Hematopoietic multipotent progenitor cell treated with erythropoietin and hydrocortisone succinate and interleukin-3 and kit ligand, for 6 days (in vitro differentiated cells): ENCODE measurements at regions not wholly inside any gene's neighbourhood (a gene's known extent, or its start where the extent isn't known, plus 50 kb on each side); places are given as distances from the start of the nearest gene placed in this dataset.

Experiments
- DNase-seq: peaks from one replicate; pipeline ENCODE4 v3.0.0-alpha.2; 2015

DNA sequence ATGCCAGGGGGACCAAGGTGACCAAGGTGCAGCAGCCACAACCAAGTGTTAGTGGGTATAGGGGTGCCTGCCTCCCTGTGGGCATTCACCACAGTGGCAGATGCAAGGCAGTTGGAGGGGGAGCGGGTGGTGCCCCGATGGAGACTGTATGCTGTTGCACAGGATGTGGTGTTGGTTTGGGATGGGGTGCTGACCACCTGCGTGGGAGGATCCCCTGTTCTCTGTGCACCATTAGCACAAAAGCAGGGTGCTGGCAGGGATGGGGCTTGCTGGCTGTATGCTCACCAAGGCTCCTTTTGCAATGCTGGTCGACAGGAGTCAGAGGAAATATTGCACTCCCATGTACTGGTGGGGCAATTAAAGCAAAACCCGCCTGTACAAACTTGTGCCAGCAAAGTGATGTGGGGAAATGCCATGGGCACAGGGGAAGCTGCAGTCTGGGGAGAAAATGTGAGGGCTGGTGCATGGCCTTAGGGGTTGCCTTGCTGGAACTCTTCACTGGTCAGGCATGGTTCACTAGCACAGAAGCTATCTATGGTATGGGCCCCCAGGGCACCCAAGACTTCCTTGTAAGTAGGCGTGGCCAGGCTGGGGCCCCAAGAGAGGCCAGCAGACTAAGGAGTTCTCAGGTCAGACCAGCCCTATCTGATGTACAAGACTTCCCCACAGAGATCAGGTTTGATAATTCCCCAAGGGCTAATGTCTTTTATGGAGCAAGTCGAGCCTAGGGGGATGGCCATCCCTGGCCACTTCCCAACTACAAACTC, 51.9 kb upstream of the GNAT3 start:
- DNase-seq: no peak

DNA sequence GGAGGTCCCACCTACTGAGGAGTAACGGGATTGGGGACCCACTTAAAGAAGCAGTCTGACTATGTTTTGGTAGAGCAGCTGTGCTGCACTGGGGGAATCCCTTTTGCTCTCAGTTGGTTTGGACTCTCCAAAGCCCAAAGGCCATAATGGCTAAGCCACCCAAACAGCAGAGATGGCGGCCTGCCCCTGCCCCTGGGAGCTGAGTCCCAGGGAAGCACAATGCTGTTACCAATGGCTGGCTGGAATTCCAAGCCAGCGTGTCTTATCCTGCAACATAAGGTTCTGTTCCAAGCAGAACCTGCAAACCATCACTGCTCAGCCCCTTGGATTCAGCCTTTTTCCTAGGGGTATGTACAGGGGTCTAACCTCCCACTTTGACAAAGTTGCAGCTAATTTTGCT, 53.7 kb upstream of the GNAT3 start:
- DNase-seq: no peak

DNA sequence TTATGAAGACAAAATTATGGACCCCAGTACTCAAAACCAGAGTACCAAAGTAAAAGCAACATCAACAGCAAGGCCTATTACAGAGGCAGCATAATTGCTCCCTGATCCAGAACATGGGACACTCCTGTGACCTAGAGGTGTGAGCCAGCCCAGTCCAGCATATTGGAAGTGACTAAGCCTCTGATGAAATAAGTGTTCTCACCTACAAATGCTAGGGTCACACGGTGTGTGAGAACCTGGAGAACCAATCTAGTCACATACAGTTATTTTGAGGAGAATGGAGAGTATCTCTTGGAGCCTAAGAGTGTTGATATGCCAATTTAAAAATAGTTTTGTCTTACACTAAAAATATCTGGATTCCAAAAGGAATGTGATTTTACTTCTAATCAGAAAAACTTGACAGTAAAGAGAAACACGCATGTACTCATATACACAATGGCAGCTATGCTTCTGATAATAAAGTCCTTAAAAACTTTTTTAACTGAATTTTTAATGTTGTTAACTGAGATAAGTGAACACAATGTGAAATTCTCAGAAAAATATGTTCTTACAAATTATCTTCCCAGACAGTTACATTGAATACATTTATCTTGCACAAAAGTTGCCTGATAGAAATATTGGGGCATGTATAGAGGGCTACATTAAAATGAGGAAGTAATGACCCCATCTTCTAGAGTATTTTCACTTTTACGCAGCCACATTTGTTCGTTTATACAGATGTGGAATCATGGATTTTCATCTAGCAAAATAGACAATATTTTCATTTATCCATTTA, 56.8 kb upstream of the CD36 start:
- peak; percentile 88 for DNase-seq

DNA sequence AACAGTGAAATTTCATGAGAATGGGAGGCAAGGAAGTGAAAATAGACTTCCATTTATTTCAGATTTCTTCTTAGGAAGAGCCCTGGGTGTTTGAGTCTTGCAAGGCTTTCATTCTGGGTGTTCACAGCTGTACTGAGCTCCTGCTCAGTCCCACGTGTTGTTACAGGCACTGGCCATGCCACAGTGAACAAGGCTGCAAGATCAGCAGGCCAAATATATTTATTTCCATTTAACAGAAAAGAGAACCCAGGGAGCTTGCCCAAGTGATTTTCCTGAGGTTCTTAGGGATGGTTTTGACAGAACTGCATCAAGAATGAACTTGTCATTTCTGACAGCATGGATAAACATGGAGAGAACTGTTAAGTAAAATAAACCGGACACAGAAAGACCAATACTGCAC, 54.5 kb upstream of the CD36 start:
- DNase-seq: no peak

DNA sequence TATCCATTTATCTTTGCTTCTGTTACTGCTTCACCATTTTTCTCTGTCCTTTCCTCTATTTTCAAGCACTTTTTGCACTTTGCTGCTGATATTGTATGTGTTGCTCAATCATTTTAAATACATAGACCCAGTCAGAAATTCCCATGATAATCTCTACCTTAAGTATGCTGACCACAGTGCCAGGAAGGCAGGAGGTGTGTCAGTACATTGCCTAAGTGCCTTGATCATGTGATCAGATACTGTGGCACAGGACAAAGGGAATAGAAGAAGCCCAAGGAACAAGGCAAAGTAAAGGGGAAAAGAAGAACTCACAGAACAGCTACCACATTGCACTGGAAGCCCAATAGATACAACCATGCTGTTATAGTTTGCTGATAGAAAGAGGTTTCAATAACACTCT, 53.7 kb upstream of the CD36 start:
- DNase-seq: peak; percentile 41

DNA sequence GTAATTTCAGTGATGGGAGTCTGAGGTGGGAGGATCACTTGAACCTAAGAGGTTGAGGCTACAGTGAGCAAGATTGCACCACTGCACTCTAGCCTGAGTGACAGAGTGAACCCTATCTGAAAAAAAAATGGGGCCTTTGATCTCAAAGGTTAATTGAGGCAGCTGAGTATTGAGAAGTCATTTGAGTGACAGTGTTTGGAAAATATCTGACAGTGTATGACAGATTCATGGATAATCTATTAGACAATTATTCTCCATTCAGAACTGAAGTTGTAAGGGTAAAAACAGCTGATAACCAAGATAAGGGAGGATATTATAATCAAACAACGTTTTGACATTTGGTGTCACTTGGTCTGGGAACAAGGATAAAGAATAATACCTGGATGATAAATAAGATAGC, 50.9 kb upstream of the CD36 start:
- DNase-seq: no peak

DNA sequence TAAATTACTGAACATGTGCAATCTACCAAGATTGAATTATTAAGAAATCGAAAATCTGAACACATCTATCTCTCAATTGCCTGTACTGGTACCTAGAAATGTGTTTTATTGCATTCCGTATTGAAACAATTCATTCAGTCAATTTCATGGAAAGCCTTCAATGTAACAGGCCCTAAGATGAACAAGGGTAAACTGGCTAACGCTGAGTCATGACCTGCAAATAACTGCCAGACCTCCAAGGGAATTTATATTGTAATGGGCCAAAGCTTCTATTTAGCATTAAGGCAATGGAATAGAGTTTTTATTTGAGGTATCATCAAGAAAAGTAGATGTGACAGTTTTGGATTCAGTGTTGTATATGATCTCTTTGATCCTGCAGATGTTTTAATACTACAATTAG, 49.9 kb upstream of the CD36 start:
- DNase-seq: peak; percentile 41
